Fibroblast of lung (primary cell): ENCODE measurements at regions not wholly inside any gene's neighbourhood (a gene's known extent, or its start where the extent isn't known, plus 50 kb on each side); places are given as distances from the start of the nearest gene placed in this dataset.

ENCODE experiments used
- DNase-seq, 2 donors: peaks; one replicate each; pipeline versions ENCODE4 v3.0.0 to v3.0.0-alpha.2; 2010; ENCODE audit warnings: low read depth in 2 of 2
- H2AFZ ChIP-seq: 2 replicates; pipeline ENCODE4 v1.5.1; 2012; ENCODE audit warnings: low read length, control low read depth, inconsistent platforms
- H3K27ac ChIP-seq: 2 replicates; pipeline ENCODE4 v1.5.1; 2011; ENCODE audit warnings: low read length, control low read depth; ENCODE audit not compliant: insufficient read depth
- H3K27me3 ChIP-seq: 2 replicates; pipeline ENCODE4 v1.5.1; 2011; ENCODE audit warnings: mild to moderate bottlenecking, low read length; ENCODE audit not compliant: control insufficient read depth, insufficient read depth
- H3K36me3 ChIP-seq: 2 replicates; pipeline ENCODE4 v1.5.1; 2011; ENCODE audit warnings: low read length; ENCODE audit not compliant: control insufficient read depth, insufficient read depth
- H3K4me1 ChIP-seq: 2 replicates; pipeline ENCODE4 v1.5.1; 2011; ENCODE audit warnings: low read length; ENCODE audit not compliant: control insufficient read depth, insufficient read depth; ENCODE audit errors: extremely low read depth
- H3K4me2 ChIP-seq: 2 replicates; pipeline ENCODE4 v1.5.1; 2011; ENCODE audit warnings: low read length, control low read depth; ENCODE audit not compliant: insufficient read depth; ENCODE audit errors: extremely low read depth
- H3K4me3 ChIP-seq, 4 experiments: fragments of 200-600 bp in 1 of 4; sonication (generic) in 1 of 4; replicated peaks in 1 of 4; 2 replicates each; pipeline ENCODE4 v1.5.1; 2011 to 2016; ENCODE audit warnings: low read length in 4 of 4, low read depth in 3 of 4, mild to moderate bottlenecking in 3 of 4, control low read depth in 2 of 4, inconsistent platforms in 1 of 4, mixed read lengths in 1 of 4; ENCODE audit not compliant: insufficient read depth in 1 of 4; ENCODE audit errors: control extremely low read depth in 1 of 4
- H3K79me2 ChIP-seq: 2 replicates; pipeline ENCODE4 v1.5.1; 2012; ENCODE audit warnings: mild to moderate bottlenecking, low read length, inconsistent platforms; ENCODE audit not compliant: control insufficient read depth, insufficient read depth
- H3K9ac ChIP-seq: 2 replicates; pipeline ENCODE4 v1.5.1; 2011; ENCODE audit warnings: mild to moderate bottlenecking, low read length, control low read depth; ENCODE audit not compliant: insufficient read depth
- H3K9me3 ChIP-seq: 2 replicates; pipeline ENCODE4 v1.5.1; 2012; ENCODE audit warnings: low read depth, low read length; ENCODE audit not compliant: control insufficient read depth, insufficient read depth
- H4K20me1 ChIP-seq: 2 replicates; pipeline ENCODE4 v1.5.1; 2011; ENCODE audit warnings: low read length; ENCODE audit not compliant: control insufficient read depth, insufficient read depth; ENCODE audit errors: extremely low read depth
- CTCF ChIP-seq, 2 donors: IDR thresholded peaks in 1 of 2; conservative IDR thresholded peaks in 1 of 2; 1 replicate in 1 of 2; 2 replicates in 1 of 2; pipeline ENCODE4 v1.5.1; 2011 to 2012; ENCODE audit warnings: low read length in 2 of 2, control low read depth in 1 of 2, inconsistent platforms in 1 of 2, low read depth in 1 of 2, mild to moderate bottlenecking in 1 of 2
- EZH2 ChIP-seq: IDR thresholded peaks from 2 replicates; pipeline ENCODE4 v1.5.1; 2012; ENCODE audit warnings: low read length, control low read depth, mild to moderate bottlenecking; ENCODE audit errors: missing control alignments

- H3K27ac ChIP-seq, result no peak overlapping the region
- no peaks in the 10 kb centered on the region for H3K9me3 ChIP-seq
- no peaks in the 10 kb centered on the region for H3K4me1 ChIP-seq
- no peak overlapping the region for H3K4me2 ChIP-seq
- H3K27me3 ChIP-seq, result no peaks in the 10 kb centered on the region
- H4K20me1 ChIP-seq, result no peaks in the 10 kb centered on the region
- no peaks in the 10 kb centered on the region for H3K79me2 ChIP-seq
- no peak for DNase-seq
- H3K4me3 ChIP-seq, result no peak overlapping the region
- H2AFZ ChIP-seq, result no peak overlapping the region
- no peak overlapping the region for H3K9ac ChIP-seq
- TF ChIP-seq EZH2 (no peak), CTCF (conservative IDR thresholded peaks at IDR 0.05 in 1 of 2, IDR thresholded peaks at IDR 0.05 in 1 of 2; ENCODE audit: low read depth in 1 of 2, low read length in 2 of 2) (no peak)
- no peaks in the 10 kb centered on the region for H3K36me3 ChIP-seq
Measured at GRCh38 chr5:106412606-106413005, 1258.1 kb downstream of the EFNA5 start.

GRCh38 chr5:106408570-106408969, 1262.2 kb downstream of the EFNA5 start:
- Histone ChIP-seq H3K27me3 (no peaks in the 10 kb centered on the region), H3K4me1 (no peaks in the 10 kb centered on the region), H3K9me3 (no peaks in the 10 kb centered on the region), H3K4me2 (no peak overlapping the region), H3K27ac (no peak overlapping the region), H3K79me2 (no peaks in the 10 kb centered on the region), H3K9ac (no peak overlapping the region), H2AFZ (no peak overlapping the region), H3K36me3 (no peaks in the 10 kb centered on the region), H4K20me1 (no peaks in the 10 kb centered on the region), H3K4me3 (no peak overlapping the region)
- DNase-seq, result no peak
- TF ChIP-seq EZH2 (no peak), CTCF (conservative IDR thresholded peaks at IDR 0.05 in 1 of 2, IDR thresholded peaks at IDR 0.05 in 1 of 2; ENCODE audit: low read depth in 1 of 2, low read length in 2 of 2) (no peak)

- Histone ChIP-seq H3K79me2 (no peaks in the 10 kb centered on the region), H3K27me3 (no peaks in the 10 kb centered on the region), H3K9ac (no peak overlapping the region), H3K4me1 (no peaks in the 10 kb centered on the region), H3K27ac (no peak overlapping the region), H4K20me1 (no peaks in the 10 kb centered on the region), H2AFZ (no peak overlapping the region), H3K36me3 (no peaks in the 10 kb centered on the region), H3K4me3 (no peak overlapping the region), H3K4me2 (no peak overlapping the region), H3K9me3 (no peaks in the 10 kb centered on the region)
- peak in 1 of 2 donors; percentile 17 for DNase-seq
- TF ChIP-seq EZH2 (no peak), CTCF (conservative IDR thresholded peaks at IDR 0.05 in 1 of 2, IDR thresholded peaks at IDR 0.05 in 1 of 2; ENCODE audit: low read depth in 1 of 2, low read length in 2 of 2) (no peak)
Measured at GRCh38 chr5:106408141-106408540, 1262.6 kb downstream of the EFNA5 start.
